Activated gamma-delta T cell (primary cell): ENCODE measurements at regions not wholly inside any gene's neighbourhood (a gene's known extent, or its start where the extent isn't known, plus 50 kb on each side); places are given as distances from the start of the nearest gene placed in this dataset.

Experiments
- DNase-seq: peaks from one replicate; lab custom pipeline; 2025; lab: John Stamatoyannopoulos, UW

- no peak for DNase-seq
Measured at GRCh38 chr22:48222742-48223487, 1460.5 kb downstream of the TBC1D22A start.

GRCh38 chr22:48218889-48219420 is 1456.5 kb downstream of the TBC1D22A start:
- DNase-seq, result no peak

- no peak for DNase-seq
Measured at GRCh38 chr22:48217596-48217995, 1455.1 kb downstream of the TBC1D22A start.

GRCh38 chr22:48212727-48213126 is 1450.3 kb downstream of the TBC1D22A start:
- no peak for DNase-seq

- DNase-seq, result no peak
Measured at GRCh38 chr22:48210812-48211211, 1448.4 kb downstream of the TBC1D22A start.

- DNase-seq, result no peak
Measured at GRCh38 chr22:48210198-48210580, 1447.7 kb downstream of the TBC1D22A start.

GRCh38 chr22:48209473-48210197 is 1447.2 kb downstream of the TBC1D22A start:
- no peak for DNase-seq

GRCh38 chr22:48208894-48209293 is 1446.4 kb downstream of the TBC1D22A start:
- no peak for DNase-seq

GRCh38 chr22:48207919-48208535 is 1445.6 kb downstream of the TBC1D22A start:
- no peak for DNase-seq

- DNase-seq, result no peak
Measured at GRCh38 chr22:48205790-48206189, 1443.3 kb downstream of the TBC1D22A start.

GRCh38 chr22:48205161-48205560 is 1442.7 kb downstream of the TBC1D22A start:
- no peak for DNase-seq

- DNase-seq, result no peak
Measured at GRCh38 chr22:48204296-48204695, 1441.8 kb downstream of the TBC1D22A start.

- no peak for DNase-seq
Measured at GRCh38 chr22:48199667-48200066, 1437.2 kb downstream of the TBC1D22A start.

- DNase-seq, result no peak
Measured at GRCh38 chr22:48198489-48199459, 1436.3 kb downstream of the TBC1D22A start.

GRCh38 chr22:48197189-48197690 is 1434.8 kb downstream of the TBC1D22A start:
- DNase-seq, result no peak

- no peak for DNase-seq
Measured at GRCh38 chr22:48192920-48193319, 1430.5 kb downstream of the TBC1D22A start.

- DNase-seq, result no peak
Measured at GRCh38 chr22:48192071-48192470, 1429.6 kb downstream of the TBC1D22A start.

GRCh38 chr22:48188231-48188721 is 1425.8 kb downstream of the TBC1D22A start:
- DNase-seq, result no peak

GRCh38 chr22:48187356-48187755 is 1424.9 kb downstream of the TBC1D22A start:
- no peak for DNase-seq

- DNase-seq, result no peak
Measured at GRCh38 chr22:48186146-48186790, 1423.8 kb downstream of the TBC1D22A start.
